ENCODE measurements at regions not wholly inside any gene's neighbourhood (a gene's known extent, or its start where the extent isn't known, plus 50 kb on each side); places are given as distances from the start of the nearest gene placed in this dataset.
A peak's percentile ranks its signal among the peaks of the same experiment; 100 is the strongest.

DNA sequence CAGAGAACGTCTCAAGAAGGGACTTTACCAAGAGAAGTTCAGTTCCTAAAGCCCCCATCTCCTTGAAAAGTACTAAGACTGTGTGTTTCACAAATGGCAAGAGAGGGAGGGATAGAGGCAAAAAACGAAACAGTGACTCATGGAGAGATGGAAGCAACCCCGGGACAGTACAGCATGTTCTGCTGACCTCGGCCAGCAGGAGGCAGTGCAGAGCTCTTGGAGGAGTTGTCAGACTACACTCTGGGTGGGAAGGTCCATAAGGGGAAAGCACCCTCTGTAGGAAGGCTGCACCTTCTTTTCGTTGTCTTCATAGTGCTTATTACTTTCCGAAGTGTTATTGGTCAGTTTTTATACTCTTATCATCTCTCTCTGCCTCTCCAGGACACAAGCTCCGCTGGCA is 525.2 kb upstream of the CCDC196 start:
- Histone ChIP-seq H3K79me2 (ENCODE audit: insufficient read depth, low read length) (no peaks in the 10 kb centered on the region), H3K27ac (ENCODE audit: low read depth, low read length) (no peak overlapping the region), H3K36me3 (ENCODE audit: low read length) (no peaks in the 10 kb centered on the region), H3K27me3 (ENCODE audit: low read length) (no peaks in the 10 kb centered on the region), H3K9ac (ENCODE audit: low read length) (no peak overlapping the region), H2AFZ (ENCODE audit: low read depth, low read length, severe bottlenecking) (no peak overlapping the region), H3K4me2 (ENCODE audit: low read depth, low read length, poor library complexity, severe bottlenecking) (no peak overlapping the region), H3F3A (ENCODE audit: insufficient read depth) (no peaks in the 10 kb centered on the region), H3K9me3 (ENCODE audit: insufficient read depth, low read length) (no peaks in the 10 kb centered on the region), H3K4me3 (ENCODE audit: insufficient read depth, low read length, poor library complexity, severe bottlenecking) (no peak overlapping the region), H3K9me2 (replicated peaks; ENCODE audit: insufficient read depth, low read length) (no peaks in the 10 kb centered on the region), H4K20me1 (ENCODE audit: low read depth, low read length) (no peaks in the 10 kb centered on the region)
- TF ChIP-seq, protein P1, sequence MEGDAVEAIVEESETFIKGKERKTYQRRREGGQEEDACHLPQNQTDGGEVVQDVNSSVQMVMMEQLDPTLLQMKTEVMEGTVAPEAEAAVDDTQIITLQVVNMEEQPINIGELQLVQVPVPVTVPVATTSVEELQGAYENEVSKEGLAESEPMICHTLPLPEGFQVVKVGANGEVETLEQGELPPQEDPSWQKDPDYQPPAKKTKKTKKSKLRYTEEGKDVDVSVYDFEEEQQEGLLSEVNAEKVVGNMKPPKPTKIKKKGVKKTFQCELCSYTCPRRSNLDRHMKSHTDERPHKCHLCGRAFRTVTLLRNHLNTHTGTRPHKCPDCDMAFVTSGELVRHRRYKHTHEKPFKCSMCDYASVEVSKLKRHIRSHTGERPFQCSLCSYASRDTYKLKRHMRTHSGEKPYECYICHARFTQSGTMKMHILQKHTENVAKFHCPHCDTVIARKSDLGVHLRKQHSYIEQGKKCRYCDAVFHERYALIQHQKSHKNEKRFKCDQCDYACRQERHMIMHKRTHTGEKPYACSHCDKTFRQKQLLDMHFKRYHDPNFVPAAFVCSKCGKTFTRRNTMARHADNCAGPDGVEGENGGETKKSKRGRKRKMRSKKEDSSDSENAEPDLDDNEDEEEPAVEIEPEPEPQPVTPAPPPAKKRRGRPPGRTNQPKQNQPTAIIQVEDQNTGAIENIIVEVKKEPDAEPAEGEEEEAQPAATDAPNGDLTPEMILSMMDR (IDR thresholded peaks at IDR 0.05; ENCODE audit: insufficient read depth, low read length, poor library complexity, severe bottlenecking) = peak; percentile 36
- TF ChIP-seq EZH2phosphoT487 (conservative IDR thresholded peaks at IDR 0.05; ENCODE audit: low read length) = no peak

- no peaks in the 10 kb centered on the region for H3K36me3 ChIP-seq (ENCODE audit: low read length)
- H3K9me3 ChIP-seq (ENCODE audit: insufficient read depth, low read length) = no peaks in the 10 kb centered on the region
- no peaks in the 10 kb centered on the region for H3K79me2 ChIP-seq (ENCODE audit: insufficient read depth, low read length)
- no peaks in the 10 kb centered on the region for H3F3A ChIP-seq (ENCODE audit: insufficient read depth)
- no peak overlapping the region for H3K27ac ChIP-seq (ENCODE audit: low read depth, low read length)
- H3K9ac ChIP-seq (ENCODE audit: low read length) = no peak overlapping the region
- H3K27me3 ChIP-seq (ENCODE audit: low read length) = no peaks in the 10 kb centered on the region
- H3K4me2 ChIP-seq (ENCODE audit: low read depth, low read length, poor library complexity, severe bottlenecking) = no peak overlapping the region
- no peaks in the 10 kb centered on the region for H3K9me2 ChIP-seq (replicated peaks; ENCODE audit: insufficient read depth, low read length)
- TF ChIP-seq, protein P1 (IDR thresholded peaks at IDR 0.05; ENCODE audit: insufficient read depth, low read length, poor library complexity, severe bottlenecking) = no peak
- TF ChIP-seq EZH2phosphoT487 (conservative IDR thresholded peaks at IDR 0.05; ENCODE audit: low read length) = no peak
- H4K20me1 ChIP-seq (ENCODE audit: low read depth, low read length) = no peaks in the 10 kb centered on the region
- no peak overlapping the region for H2AFZ ChIP-seq (ENCODE audit: low read depth, low read length, severe bottlenecking)
- no peak overlapping the region for H3K4me3 ChIP-seq (ENCODE audit: insufficient read depth, low read length, poor library complexity, severe bottlenecking)
Observed at GRCh38 chr14:65962952-65963351, 523.2 kb upstream of the CCDC196 start.

GRCh38 chr14:65964366-65964765 is 521.8 kb upstream of the CCDC196 start:
- no peak for TF ChIP-seq EZH2phosphoT487 (conservative IDR thresholded peaks at IDR 0.05; ENCODE audit: low read length)
- TF ChIP-seq, protein P1 (IDR thresholded peaks at IDR 0.05; ENCODE audit: insufficient read depth, low read length, poor library complexity, severe bottlenecking) = no peak
- H3K27ac ChIP-seq (ENCODE audit: low read depth, low read length) = no peak overlapping the region

More at GRCh38 chr14:65964366-65964765, 521.8 kb upstream of the CCDC196 start:
- Histone ChIP-seq H3K79me2 (ENCODE audit: insufficient read depth, low read length) (no peaks in the 10 kb centered on the region), H3K4me3 (ENCODE audit: insufficient read depth, low read length, poor library complexity, severe bottlenecking) (no peak overlapping the region), H3K9me3 (ENCODE audit: insufficient read depth, low read length) (no peaks in the 10 kb centered on the region), H3K9me2 (replicated peaks; ENCODE audit: insufficient read depth, low read length) (no peaks in the 10 kb centered on the region), H4K20me1 (ENCODE audit: low read depth, low read length) (no peaks in the 10 kb centered on the region), H3K9ac (ENCODE audit: low read length) (no peak overlapping the region), H3K27me3 (ENCODE audit: low read length) (no peaks in the 10 kb centered on the region), H3K4me2 (ENCODE audit: low read depth, low read length, poor library complexity, severe bottlenecking) (no peak overlapping the region), H3K36me3 (ENCODE audit: low read length) (no peaks in the 10 kb centered on the region), H2AFZ (ENCODE audit: low read depth, low read length, severe bottlenecking) (no peak overlapping the region), H3F3A (ENCODE audit: insufficient read depth) (no peaks in the 10 kb centered on the region)

Data from SU-DHL-6 (cell line).